PC-9 (cell line): ENCODE measurements at regions not wholly inside any gene's neighbourhood (a gene's known extent, or its start where the extent isn't known, plus 50 kb on each side); places are given as distances from the start of the nearest gene placed in this dataset.

ENCODE experiments used
- BruUV-seq: library from RNA; stranded (reverse); fragments of 400-500 nt; replicated peaks from 2 replicates; lab custom pipeline; 2021; lab: Mats Ljungman, UMichigan
- CTCF ChIA-PET: fragments of 300-600 bp; sonication (Branson Sonifier 250); formaldehyde crosslinking; loops from one replicate; lab custom pipeline; 2022; ENCODE audit warnings: antibody characterized with exemption; lab: Charles Lee
- POLR2A ChIA-PET: fragments of 300-600 bp; sonication (Branson Sonifier 250); formaldehyde crosslinking; loops from one replicate; lab custom pipeline; 2022; ENCODE audit warnings: antibody characterized with exemption; ENCODE audit not compliant: unreplicated experiment; lab: Charles Lee
- DNase-seq, 2 experiments: peaks; one replicate each; pipeline versions ENCODE4 v3.0.0 to v3.0.0-alpha.2; 2015 to 2022; ENCODE audit warnings: mixed read lengths in 1 of 2
- H2AFZ ChIP-seq: fragments of 200-600 bp; sonication (generic); 2 replicates; pipeline ENCODE4 v1.8.1; 2017; ENCODE audit warnings: antibody characterized with exemption
- H3F3A ChIP-seq: fragments of 200-600 bp; sonication (generic); 2 replicates; pipeline ENCODE4 v1.8.1; 2017; ENCODE audit warnings: antibody characterized with exemption, mild to moderate bottlenecking, low read depth; ENCODE audit not compliant: insufficient read depth
- H3K27ac ChIP-seq: fragments of 200-600 bp; sonication (generic); 2 replicates; pipeline ENCODE4 v1.6.1; 2016; ENCODE audit warnings: mixed run types
- H3K27me3 ChIP-seq: fragments of 200-600 bp; sonication (generic); 2 replicates; pipeline ENCODE4 v1.6.1; 2016; ENCODE audit warnings: low read depth, mixed run types; ENCODE audit not compliant: insufficient read depth
- H3K36me3 ChIP-seq: fragments of 200-600 bp; sonication (generic); 2 replicates; pipeline ENCODE4 v1.6.1; 2016; ENCODE audit warnings: low read depth, mixed run types
- H3K4me1 ChIP-seq: fragments of 200-600 bp; sonication (generic); replicated peaks from 2 replicates; pipeline ENCODE4 v1.6.1; 2016; ENCODE audit warnings: mixed run types; ENCODE audit not compliant: insufficient read depth
- H3K4me2 ChIP-seq: fragments of 200-600 bp; sonication (generic); 2 replicates; pipeline ENCODE4 v1.6.1; 2017; ENCODE audit warnings: mixed run types
- H3K4me3 ChIP-seq: fragments of 200-600 bp; sonication (generic); 2 replicates; pipeline ENCODE4 v1.6.1; 2016; ENCODE audit warnings: mixed run types
- H3K79me2 ChIP-seq: fragments of 200-600 bp; sonication (generic); 2 replicates; pipeline ENCODE4 v1.6.1; 2017; ENCODE audit warnings: low read depth, mixed run types
- H3K9me2 ChIP-seq: fragments of 200-600 bp; sonication (generic); 2 replicates; pipeline ENCODE4 v1.8.1; 2017; ENCODE audit warnings: mild to moderate bottlenecking; ENCODE audit not compliant: insufficient read depth
- H3K9me3 ChIP-seq: fragments of 200-600 bp; sonication (generic); 2 replicates; pipeline ENCODE4 v1.8.1; 2016; ENCODE audit warnings: low read depth; ENCODE audit not compliant: insufficient read depth
- H4K20me1 ChIP-seq: fragments of 200-600 bp; sonication (generic); 2 replicates; pipeline ENCODE4 v1.8.1; 2017; ENCODE audit not compliant: insufficient read depth
- CTCF ChIP-seq: fragments of 200-600 bp; sonication (generic); conservative IDR thresholded peaks from 2 replicates; pipeline ENCODE4 v1.6.1; 2017; ENCODE audit warnings: mixed run types, antibody characterized with exemption, mild to moderate bottlenecking, moderate library complexity
- EZH2 ChIP-seq: fragments of 200-600 bp; sonication (generic); IDR thresholded peaks from 2 replicates; pipeline ENCODE4 v1.8.0; 2017; ENCODE audit warnings: antibody characterized with exemption, low read depth
- intact Hi-C: fragments of 100-400 bp; cut with micrococcal nuclease; formaldehyde crosslinking; loops from one replicate; pipeline ENCODE4 v1.10.0; 2022; ENCODE audit not compliant: unreplicated experiment

- Histone ChIP-seq H3K36me3 (no peaks in the 10 kb centered on the region), H2AFZ (no peak overlapping the region), H3K4me3 (no peak overlapping the region), H3K9me3 (0 out of 2 replicates have a peak, but pooled peaks cover 6% of the 10 kb centered on the region), H4K20me1 (no peaks in the 10 kb centered on the region), H3K9me2 (no peaks in the 10 kb centered on the region), H3K79me2 (no peaks in the 10 kb centered on the region), H3K4me1 (no peaks in the 10 kb centered on the region), H3F3A (no peaks in the 10 kb centered on the region), H3K4me2 (no peak overlapping the region), H3K27me3 (no peaks in the 10 kb centered on the region), H3K27ac (no peak overlapping the region)
- TF ChIP-seq EZH2, result no peak
- intact Hi-C loops, result no loop called here
- no TSS peak for BruUV-seq
- DNase-seq, result no peak
- POLR2A ChIA-PET, result no interaction called here
- CTCF ChIA-PET, result no interaction called here
These were observed 207.7 kb upstream of the FGGY start for GRCh38 chr1:59089036-59089798.

- Histone ChIP-seq H3K4me1 (no peaks in the 10 kb centered on the region), H3F3A (no peaks in the 10 kb centered on the region), H3K79me2 (no peaks in the 10 kb centered on the region), H4K20me1 (no peaks in the 10 kb centered on the region), H3K36me3 (no peaks in the 10 kb centered on the region), H3K9me3 (0 out of 2 replicates have a peak, but pooled peaks cover 6% of the 10 kb centered on the region), H3K27ac (no peak overlapping the region), H3K4me3 (no peak overlapping the region), H3K27me3 (no peaks in the 10 kb centered on the region), H3K4me2 (no peak overlapping the region), H2AFZ (no peak overlapping the region), H3K9me2 (no peaks in the 10 kb centered on the region)
- intact Hi-C loops, result no loop called here
- TF ChIP-seq CTCF (no peak), EZH2 (no peak)
- ChIA-PET CTCF (interaction anchor here (0.8 kb wide), 1 partner anchor 12 kb away, joined by 3 read pairs; no protein-coding TSS in a partner anchor), POLR2A (no interaction called here)
- no TSS peak for BruUV-seq
- no peak for DNase-seq
These were observed 206.9 kb upstream of the FGGY start for GRCh38 chr1:59089922-59090457.

DNA sequence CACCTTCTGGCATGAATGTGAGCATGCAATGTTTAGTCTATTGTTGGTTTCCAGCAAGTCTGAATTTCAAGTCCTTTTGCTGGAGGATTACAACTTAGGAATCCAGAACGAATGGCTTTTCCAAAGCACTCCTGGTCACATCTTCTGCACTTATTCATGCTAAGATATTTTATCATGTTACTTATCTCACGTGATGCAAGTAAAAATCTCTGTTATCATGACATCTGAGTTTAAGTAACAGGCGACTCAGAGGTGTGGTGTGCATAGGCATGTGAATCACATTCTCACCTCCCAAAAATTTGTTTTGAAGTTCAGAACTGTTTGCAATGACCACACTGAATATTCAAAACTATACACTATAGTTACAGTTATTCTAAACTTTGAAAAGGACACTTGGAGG, 204.8 kb upstream of the FGGY start:
- H3K9me2 ChIP-seq, result no peaks in the 10 kb centered on the region
- TF ChIP-seq CTCF (no peak), EZH2 (no peak)
- H3K36me3 ChIP-seq, result no peaks in the 10 kb centered on the region
- ChIA-PET CTCF (no interaction called here), POLR2A (no interaction called here)
- H3K9me3 ChIP-seq, result 0 out of 2 replicates have a peak, but pooled peaks cover 6% of the 10 kb centered on the region
- DNase-seq, result no peak
- H2AFZ ChIP-seq, result no peak overlapping the region
- H3F3A ChIP-seq, result no peaks in the 10 kb centered on the region
- H3K4me1 ChIP-seq, result no peaks in the 10 kb centered on the region
- no peak overlapping the region for H3K4me3 ChIP-seq
- BruUV-seq, result no TSS peak
- H3K27me3 ChIP-seq, result no peaks in the 10 kb centered on the region
- H4K20me1 ChIP-seq, result no peaks in the 10 kb centered on the region
- no peak overlapping the region for H3K4me2 ChIP-seq
- no peak overlapping the region for H3K27ac ChIP-seq
- intact Hi-C loops, result no loop called here
- H3K79me2 ChIP-seq, result no peaks in the 10 kb centered on the region
